ENCODE measurements at regions not wholly inside any gene's neighbourhood (a gene's known extent, or its start where the extent isn't known, plus 50 kb on each side); places are given as distances from the start of the nearest gene placed in this dataset.

DNA sequence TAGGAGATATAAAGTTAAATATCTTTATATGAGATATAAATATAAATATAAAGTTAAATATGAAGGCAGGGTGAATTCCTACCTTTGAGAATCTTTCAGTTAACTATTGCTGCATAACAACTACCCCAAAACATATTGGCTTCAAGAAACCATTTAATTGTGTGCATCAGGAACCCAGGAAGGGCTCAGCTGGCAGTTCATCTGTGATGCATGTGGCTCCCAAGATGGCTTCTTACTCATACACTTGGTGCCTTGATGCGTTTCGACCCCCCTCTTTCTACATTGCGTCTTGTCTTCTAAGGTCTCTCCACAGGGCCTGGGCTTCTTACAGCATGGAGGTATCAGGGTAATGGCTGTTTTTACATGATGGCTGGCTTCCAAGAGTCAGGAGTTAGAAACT is 253.9 kb upstream of the CRY1 start:
- DNase-seq (ENCODE audit: low spot score), result no peak

DNA sequence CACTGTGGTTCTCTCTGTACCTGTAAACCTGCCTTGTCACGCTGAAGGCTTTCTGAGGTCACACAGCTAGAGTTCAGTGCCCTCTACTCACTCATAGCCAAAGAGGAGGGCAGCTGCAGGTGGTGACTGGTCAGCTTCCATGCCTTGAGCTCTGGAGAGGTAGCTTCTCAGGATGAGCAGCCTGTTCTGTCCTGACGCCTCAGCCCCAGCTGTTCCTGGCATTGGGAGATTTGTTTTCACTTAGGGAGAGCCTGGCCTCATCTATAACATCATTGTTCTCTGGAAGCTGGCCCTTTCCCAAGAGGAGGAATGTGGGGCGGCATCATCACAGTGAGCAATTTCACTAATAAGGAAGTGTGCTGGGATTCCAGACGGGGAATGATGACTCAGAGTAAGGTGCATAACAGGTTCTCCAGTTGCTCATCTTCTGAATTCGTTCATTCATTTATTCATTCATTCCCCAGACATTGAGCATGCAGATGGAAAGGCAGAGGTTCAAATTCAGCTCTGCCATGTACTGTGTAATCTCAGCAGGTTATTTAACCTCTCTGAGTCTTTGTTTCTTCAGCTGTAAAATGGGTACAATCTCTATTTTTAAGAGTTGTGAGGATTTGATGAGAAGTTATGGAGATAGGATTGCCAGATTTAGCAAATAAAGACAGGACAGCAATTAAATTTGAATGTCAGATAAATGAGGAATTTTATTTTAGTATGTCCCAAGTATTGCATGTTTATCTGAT is 255.8 kb upstream of the CRY1 start:
- DNase-seq (ENCODE audit: low spot score), result peak; percentile 70

DNA sequence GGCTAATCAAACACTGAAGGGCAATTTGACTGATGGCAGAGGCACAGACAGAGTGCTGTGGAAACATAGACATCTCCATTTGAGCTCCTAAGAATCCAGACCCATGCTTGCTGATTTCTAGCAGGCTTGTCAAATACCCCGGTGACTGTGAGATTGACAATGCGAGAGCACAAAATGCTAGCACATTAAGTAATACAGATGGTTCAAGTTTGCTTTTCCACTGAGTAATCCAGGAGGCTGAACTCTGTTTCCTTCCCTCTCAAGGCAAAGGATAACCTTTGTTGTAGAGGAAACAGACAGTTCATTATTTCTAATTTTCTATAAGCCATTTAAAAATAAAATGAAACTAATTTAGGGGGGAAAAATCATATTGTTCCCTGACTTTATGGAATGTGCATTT is 256.5 kb upstream of the CRY1 start:
- no peak for DNase-seq (ENCODE audit: low spot score)

DNA sequence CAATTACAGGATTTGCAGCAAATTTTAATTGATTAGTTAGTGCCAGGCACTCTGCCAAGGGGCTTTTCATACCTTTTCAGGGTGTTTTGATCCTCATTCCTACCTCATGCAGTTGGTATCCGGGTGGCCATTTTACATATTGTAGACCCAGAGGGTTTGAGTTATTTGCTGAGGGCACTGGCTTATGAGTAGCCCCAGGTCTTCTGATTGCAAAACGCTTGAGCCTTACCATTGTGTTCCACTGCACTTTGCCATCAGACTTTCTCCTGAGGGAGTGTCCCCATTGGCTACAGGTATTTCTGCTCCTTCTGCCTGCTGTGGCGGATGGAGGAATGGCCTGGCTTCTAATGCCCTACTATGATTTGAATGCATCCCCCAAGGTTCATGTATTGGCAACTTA is 257.8 kb upstream of the CRY1 start:
- no peak for DNase-seq (ENCODE audit: low spot score)

DNA sequence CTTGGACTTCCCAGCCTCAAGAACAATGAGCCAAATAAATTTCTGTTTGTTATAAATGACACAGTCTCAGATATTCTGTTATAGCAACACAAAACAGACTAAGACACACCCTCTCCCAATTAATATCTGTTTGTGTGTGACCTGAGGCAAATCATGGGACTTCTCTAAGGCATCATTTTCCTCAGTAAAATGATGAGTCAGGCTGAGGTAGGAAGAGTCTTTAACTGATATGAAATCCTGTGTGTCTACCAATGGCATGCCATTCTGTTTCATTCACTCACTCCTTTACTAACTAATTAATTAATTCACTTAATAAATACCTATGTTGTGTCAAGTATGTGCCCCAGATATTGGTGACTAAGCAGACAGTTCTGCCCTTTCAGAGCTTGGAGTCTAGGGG is 258.4 kb upstream of the CRY1 start:
- DNase-seq (ENCODE audit: low spot score), result no peak

DNA sequence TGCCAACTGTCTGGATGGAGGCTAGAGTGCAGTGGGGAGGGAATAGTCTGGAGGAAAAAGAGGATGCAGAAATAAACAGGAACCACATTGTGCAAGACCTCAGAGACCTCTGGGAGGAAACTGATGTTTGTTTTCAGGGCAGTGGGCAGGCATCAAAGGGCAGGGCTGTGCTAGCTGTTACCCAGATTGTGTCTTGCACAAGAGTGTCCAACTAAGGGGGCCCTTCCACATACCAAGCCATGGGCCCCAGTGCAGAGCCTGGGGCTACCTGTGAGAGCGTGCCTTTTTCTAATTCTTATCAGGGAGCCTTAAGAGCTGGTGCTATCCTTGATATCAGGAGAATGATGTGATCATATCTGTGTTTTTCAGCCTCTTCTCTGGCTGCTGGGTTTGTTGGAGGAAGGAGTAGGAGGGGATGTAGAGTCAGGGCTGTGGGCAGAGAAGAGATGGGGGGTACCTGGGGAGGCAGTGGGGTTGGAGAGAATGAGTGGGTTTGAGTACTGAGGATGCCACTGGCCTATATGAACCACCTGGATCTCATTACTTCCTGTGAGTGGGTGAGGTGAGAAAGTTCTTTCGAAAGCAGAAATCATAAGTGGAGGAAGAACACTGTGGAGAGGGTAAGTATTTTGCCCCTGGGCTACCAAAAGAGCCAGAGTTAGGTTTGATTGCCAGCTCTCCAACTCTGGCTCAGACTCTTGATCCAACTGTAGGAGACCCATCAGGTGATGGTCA is 259.2 kb upstream of the CRY1 start:
- no peak for DNase-seq (ENCODE audit: low spot score)

DNA sequence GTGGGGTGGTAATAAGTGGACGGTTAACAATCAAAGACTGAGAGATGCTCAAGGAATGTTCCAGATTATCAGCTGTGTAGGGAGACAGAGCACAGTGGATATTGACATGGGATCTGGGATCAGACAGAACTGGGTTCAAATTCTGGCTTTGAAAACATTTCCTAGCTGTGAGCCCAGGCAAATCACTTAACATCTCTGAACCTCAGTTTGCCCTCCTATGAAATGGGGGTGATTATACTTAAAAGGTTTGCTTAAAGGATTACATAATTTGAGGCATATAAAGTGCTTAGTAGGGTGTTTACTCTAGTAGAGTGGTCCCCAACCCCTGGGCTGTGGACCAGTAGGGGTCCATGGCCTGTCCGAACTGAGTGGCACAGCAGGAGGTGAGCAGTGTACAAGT is 260.0 kb upstream of the CRY1 start:
- no peak for DNase-seq (ENCODE audit: low spot score)

DNA sequence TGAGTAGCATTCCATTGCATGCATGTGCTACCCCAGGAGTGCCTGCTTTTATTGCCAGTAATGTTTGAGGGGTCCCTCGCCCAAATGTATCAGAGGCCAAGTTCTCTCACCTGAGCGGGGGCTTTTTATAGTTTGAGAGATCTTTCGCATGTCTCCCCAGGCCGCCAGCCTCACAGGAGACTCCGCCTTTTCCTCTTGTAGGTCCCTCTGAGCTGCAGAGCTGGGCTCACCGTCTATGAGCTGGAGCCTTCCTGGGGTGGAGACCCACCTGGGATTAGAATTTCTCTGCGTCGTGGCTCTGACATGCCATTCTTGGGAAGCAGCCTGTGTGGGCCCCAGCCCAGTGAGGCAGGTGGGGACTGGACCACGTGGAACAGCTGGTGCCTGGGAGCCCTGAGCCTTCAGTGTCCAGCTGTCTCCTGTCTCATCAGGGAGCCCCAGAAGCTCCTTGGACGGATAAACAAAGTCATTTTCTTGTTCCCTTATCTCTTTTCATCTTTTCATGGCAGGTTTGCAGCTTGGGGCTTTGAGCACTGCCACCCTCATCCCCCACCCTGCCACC is 261.7 kb upstream of the CRY1 start:
- DNase-seq (ENCODE audit: low spot score), result no peak

DNA sequence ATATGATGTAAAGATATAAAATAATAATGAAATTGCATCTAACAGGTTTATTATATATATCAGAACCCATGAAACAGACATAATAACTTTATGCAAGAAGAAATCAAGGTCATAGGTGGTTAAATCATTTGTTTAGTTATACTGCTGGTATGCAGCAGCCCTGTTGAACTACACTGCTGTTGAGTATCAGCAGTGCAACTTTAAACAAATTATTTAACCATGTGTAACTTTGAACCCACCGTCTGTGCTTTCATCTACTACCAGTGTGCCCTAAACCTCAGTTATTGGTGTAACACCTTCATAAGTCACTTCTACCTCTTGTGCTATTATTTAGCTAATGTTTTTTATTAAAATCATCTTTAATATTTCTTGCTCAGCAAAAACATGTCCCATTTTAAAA is 262.3 kb upstream of the CRY1 start:
- DNase-seq (ENCODE audit: low spot score), result no peak

DNA sequence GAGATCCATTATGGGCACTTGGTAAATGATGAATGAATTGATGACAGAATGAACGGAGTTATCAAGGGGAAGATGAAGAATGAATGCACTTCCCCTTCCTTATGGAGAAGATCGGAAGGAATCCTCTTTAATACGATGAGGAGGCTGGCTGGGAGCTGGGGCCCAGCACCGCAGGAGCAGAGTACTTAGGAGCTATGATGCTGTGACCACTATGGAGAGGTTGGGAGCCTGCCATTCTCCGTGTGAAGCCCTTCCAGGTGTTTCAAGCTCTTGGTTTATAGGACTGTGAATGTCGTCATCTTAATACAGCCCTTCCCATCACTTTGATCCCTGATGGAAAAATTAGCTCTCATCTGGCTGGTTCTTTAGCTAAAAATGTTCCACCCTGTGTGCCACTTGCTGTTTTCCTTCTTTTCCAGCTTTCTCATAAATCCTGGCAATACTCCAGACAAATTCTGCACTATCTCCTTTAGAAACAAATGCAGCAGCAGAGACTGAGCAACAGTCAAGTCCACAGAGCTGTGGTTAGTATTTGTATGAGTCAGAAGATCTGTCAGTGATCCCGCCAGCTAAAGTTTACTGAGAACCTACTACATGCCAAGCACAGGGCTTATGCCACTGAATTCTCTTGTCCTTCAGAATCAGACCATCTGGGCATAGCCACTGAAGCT is 263.1 kb upstream of the CRY1 start:
- peak; percentile 32 for DNase-seq (ENCODE audit: low spot score)

DNA sequence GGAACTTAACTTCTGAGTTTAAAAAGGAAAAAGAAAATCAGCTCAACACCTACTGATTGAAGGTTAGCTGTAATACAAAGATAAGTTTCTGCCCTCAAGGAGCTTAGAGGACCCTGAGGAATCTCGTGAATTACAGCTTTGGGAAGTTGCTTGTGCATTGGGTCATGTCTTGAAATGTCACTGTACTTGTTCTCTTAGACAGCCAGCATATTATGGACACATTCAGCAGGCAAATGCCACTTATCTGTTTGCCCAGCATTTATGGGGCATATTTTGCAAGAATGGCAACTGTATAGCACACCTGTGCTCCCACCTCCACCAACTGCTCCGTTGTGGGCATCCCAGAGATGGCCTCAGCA is 263.6 kb upstream of the CRY1 start:
- no peak for DNase-seq (ENCODE audit: low spot score)

DNA sequence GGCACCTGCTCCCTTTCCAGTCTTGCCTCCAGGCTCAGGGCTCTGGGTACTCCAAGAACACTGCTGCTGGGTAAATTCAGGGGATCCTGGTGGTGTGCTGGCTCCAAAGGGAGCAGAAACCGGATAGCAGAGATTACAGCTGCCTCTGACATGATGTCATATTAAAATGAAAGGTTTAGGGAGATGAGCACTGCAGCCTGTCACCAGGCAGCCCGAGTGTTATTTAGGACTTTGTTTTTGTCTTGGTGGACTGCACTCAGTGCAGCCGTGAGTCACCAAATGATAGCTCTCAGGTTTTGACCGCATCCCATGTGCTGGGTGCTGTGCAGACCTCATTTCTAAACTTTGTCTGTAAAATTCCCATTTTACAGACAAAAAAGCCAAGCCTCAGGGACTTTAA is 266.0 kb upstream of the CRY1 start:
- peak; percentile 19 for DNase-seq (ENCODE audit: low spot score)

DNA sequence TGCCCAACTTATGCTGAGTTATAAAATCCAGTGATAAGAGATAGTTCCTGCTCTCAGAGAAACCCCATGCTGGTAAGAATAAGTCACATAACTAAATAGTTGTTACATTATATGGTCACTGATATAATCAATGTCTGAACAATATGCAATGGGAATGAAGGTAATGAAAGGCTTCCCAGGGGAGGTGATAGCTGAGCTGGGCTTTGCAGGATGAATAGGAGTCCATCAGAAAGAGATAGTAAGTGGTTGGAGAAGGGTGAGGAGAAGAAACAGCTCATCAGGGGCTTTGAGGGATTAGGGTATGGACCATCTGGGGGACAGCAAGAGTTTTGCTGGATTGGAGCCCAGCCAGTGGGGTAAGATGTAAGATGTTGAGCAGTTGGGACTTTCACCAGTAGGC is 266.7 kb upstream of the CRY1 start:
- DNase-seq (ENCODE audit: low spot score), result no peak

DNA sequence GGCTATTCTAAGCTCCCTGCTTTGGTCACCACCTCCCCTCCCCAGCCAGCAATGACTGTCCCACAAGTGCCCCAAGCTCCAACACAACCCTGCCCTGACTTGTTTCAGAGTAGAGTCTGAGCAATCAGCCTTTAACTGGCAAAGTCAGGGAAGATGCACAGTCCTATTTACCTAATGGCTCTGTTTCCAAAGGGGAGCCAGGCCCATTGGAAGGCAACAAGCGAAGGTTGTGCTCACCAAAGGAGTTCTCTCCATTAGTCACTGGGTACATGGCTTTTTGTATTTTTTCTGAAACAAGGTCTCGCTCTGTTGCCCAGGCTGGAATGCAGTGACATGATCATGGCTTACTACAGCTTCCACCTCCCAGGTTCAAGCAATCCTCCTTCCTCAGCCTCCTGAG is 267.1 kb upstream of the CRY1 start:
- DNase-seq (ENCODE audit: low spot score), result no peak

DNA sequence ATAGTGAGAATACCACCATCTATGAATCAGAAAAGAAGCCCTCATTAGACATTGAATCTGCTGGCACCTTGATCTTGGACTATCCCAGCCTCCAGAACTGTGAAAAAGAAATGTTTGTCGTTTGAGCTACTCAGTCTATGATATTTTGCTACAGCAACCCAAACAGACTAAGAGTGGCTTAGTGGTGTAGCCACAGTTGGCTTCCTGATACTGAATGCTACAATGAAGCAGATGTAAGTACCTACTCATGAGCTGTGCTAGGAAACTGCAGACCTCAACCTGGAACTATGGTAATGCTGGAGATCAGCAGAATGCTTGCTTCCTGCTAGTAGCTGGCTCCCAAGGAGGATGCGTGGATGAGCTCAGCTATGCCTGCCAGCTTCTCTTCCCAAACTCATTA is 268.6 kb upstream of the CRY1 start:
- no peak for DNase-seq (ENCODE audit: low spot score)

DNA sequence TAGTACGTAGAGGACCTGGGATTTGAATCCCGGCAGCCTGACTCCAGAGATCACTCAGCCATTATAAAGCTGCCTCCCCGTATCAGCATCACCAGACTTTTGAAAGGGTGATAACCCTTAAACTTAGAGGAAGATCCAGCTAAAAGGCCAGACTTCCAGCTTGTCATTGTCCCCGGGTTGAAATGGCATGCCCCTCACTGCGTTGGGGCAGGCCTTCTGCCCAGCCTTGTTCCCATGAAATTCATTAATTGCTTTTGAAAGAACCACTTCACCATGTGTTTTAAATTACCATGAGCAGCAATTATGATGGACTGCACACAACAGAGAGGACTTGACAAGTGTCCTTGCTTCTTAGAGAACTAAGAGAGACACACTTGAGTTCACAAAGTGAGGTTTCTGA is 269.6 kb upstream of the CRY1 start:
- no peak for DNase-seq (ENCODE audit: low spot score)

DNA sequence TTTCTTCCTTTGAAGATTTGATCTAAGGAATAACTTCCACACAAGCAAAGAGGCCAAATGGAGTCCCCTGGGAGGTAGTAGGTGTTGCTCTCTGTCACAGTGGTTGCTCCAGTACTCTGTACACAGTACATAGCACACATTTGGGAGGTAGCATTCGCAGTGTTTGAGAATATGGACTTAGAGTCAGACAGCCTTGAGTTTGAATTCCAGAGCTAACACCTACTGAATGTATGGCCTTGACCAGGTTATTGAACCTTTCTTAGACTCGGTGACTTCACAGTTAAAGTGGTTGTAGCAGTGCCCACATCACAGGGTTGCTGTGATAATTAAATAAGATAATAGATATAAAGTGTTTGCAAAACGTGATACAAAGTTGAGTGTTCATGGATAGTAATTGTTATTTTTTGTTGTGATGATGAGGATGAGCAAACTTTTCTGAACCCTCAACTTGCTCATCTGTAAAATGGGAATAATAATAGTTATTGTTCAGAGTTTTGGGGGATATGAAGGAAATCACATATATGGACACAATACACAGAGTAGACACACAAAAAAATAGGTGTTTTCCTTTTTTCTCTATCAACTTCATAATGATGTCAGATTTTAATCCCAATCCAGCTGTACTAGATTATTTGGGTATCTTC is 271.6 kb upstream of the CRY1 start:
- no peak for DNase-seq (ENCODE audit: low spot score)

DNA sequence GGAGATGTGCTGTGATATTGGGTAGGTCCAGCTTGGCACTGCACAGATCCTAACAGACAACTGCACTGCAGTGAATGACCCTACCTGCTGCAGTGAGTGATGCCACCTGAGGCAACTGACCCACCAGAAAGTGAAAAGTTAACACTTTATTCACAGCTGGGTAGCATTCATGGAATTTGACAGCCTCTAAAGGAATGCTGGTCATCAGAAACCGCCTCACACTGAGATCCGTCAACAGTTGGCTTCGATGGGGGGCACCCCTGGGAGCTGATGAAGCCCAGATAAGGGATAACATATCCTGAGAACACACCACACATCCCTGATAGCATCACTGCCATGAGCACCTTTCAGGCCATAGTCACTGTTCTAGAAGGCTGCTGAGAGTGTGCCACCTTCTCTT is 272.4 kb upstream of the CRY1 start:
- DNase-seq (ENCODE audit: low spot score), result no peak

DNA sequence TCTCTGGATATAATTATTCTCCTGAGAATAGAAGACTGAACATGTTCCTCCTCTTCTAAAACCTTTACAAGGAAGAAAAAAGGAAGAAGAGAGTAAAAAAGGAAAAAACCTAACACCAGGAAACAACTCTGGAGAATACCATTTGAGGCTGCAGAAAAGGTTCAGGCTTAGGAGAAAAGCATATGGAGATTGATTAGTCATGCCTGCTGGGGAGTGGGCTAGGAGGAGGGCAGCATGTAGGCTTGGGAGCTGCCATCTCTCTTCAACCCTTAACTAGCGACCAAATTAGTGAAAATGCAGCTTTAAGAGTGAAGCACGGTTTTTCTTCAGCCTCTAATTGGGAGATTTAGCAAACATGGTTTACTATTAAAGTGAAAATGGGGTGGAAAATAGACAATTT is 273.0 kb upstream of the CRY1 start:
- no peak for DNase-seq (ENCODE audit: low spot score)

DNA sequence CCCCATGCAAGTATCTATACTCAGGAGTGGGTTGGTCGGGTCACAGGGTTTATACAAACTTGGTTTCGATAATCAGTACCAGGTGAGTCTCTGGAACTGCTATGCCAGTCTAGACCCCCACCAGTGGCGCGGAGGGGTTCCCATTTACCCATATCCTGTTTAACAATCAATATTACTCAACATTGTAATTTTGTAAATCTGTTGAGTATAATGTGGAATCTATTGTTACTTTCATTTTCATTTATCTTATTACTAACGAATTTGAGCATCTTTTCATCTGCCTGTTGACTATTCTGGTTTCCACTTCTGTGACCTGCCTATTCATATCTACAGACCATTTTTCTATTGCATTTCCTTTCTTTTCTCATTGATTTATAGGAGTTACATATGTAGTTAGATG is 275.2 kb upstream of the CRY1 start:
- DNase-seq (ENCODE audit: low spot score), result no peak

DNA sequence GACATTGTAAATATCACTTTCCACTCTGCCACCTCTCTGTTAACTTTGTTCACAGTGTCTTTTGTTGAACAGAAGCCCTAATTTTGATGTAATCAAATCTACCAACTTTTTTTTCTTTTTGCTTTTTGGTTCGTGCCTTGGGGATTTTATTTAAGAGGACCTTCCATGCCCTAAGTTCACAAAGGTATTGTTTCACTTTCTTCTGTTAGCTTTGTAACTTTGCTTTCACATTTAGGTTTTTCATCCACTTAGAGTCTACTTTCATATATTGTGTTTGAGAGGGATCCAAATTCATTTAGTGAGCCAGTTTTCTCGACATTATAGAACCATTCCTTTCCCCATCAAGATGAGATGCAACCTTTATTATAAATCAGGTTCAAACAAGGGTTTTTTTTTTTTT is 275.7 kb upstream of the CRY1 start:
- no peak for DNase-seq (ENCODE audit: low spot score)

DNA sequence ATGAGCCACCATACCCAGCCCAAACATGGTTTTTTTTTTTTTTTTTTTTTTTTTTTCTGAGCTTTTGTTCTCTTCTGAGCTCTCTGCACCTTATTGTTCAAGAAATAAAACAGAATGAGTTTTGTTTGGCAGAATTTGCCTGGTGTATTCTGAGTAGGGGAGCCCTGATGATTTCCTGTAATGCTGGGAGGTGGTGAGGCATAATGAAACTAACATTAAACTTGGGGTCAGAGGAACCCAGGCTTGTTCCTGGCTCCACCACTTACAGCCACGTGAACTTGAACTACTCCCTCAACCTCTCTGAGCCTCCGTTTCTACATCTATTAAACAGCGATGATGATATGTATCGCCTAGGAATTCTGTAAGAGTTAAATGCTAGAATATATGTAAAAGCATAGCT is 276.3 kb upstream of the CRY1 start:
- DNase-seq (ENCODE audit: low spot score), result no peak

DNA sequence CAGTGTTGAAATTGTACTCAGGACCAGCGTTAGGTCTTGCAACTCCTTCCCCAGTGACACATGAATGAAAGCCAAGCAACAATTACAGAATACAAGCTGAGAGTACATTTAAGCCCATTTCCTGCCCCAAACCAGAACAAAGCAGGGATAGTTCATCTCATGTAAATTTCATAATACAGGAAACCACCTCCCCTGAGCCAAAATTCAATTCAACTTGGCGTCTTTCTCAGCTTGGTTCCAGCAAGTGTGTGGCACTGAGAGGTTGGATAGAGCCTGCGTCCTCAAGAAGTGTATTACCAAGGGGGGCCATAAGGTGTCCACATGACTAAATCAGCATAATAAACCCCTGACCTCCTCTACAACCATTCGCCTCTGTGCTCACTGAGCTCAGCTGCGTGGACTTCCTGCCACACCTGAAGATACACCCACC is 278.9 kb upstream of the CRY1 start:
- DNase-seq (ENCODE audit: low spot score), result no peak
